PFSK-1 (cell line): ENCODE measurements at regions not wholly inside any gene's neighbourhood (a gene's known extent, or its start where the extent isn't known, plus 50 kb on each side); places are given as distances from the start of the nearest gene placed in this dataset.

ENCODE experiments used
- FOXP2 ChIP-seq: optimal IDR thresholded peaks from 2 replicates; pipeline ENCODE3; 2011; ENCODE audit warnings: borderline replicate concordance, control low read depth, inconsistent platforms; ENCODE audit not compliant: insufficient read depth; ENCODE audit errors: extremely low read length, extremely low read depth
- POLR2AphosphoS5 ChIP-seq: IDR thresholded peaks from 2 replicates; pipeline ENCODE4 v1.6.1; 2012; ENCODE audit warnings: low read depth, mild to moderate bottlenecking, control low read depth, low read length, moderate library complexity
- SIN3A ChIP-seq: IDR thresholded peaks from 2 replicates; pipeline ENCODE4 v1.6.1; 2012; ENCODE audit warnings: mild to moderate bottlenecking, low read length, moderate library complexity, borderline replicate concordance; ENCODE audit not compliant: insufficient read depth
- TAF1 ChIP-seq: IDR thresholded peaks from 2 replicates; pipeline ENCODE4 v1.6.1; 2012; ENCODE audit warnings: low read length, control low read depth, borderline replicate concordance; ENCODE audit not compliant: insufficient read depth
- TF ChIP-seq, protein P1 (sequence below), 2 experiments: IDR thresholded peaks; 2 replicates each; pipeline versions ENCODE4 v1.6.1 to v1.8.0; 2011 to 2012; ENCODE audit warnings: low read depth in 2 of 2, low read length in 2 of 2, control low read depth in 1 of 2, inconsistent platforms in 1 of 2, mild to moderate bottlenecking in 1 of 2, moderate library complexity in 1 of 2; ENCODE audit not compliant: insufficient read depth in 1 of 2

DNA sequence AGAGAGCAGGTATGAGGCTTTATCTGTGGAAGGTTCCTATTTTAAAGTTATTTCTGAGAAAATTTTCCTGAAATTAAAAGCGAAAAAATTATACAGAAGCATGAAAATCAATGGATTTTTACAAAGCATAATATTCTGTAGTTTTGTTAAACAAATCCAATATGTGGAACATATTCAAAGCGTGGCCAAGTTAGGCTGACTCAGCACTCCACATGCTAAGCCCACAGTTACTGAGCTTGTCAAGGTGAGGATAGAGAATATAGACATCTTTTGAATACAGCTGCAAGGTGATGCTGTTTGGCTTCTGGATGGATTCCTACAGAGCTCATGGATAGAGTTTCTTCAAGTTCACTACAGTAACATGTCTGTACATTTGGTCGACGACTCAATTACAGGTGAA lies 302.5 kb downstream of the C3orf38 start:
- TF ChIP-seq FOXP2: no peak
- no peak for TF ChIP-seq POLR2AphosphoS5
- TF ChIP-seq, protein P1, sequence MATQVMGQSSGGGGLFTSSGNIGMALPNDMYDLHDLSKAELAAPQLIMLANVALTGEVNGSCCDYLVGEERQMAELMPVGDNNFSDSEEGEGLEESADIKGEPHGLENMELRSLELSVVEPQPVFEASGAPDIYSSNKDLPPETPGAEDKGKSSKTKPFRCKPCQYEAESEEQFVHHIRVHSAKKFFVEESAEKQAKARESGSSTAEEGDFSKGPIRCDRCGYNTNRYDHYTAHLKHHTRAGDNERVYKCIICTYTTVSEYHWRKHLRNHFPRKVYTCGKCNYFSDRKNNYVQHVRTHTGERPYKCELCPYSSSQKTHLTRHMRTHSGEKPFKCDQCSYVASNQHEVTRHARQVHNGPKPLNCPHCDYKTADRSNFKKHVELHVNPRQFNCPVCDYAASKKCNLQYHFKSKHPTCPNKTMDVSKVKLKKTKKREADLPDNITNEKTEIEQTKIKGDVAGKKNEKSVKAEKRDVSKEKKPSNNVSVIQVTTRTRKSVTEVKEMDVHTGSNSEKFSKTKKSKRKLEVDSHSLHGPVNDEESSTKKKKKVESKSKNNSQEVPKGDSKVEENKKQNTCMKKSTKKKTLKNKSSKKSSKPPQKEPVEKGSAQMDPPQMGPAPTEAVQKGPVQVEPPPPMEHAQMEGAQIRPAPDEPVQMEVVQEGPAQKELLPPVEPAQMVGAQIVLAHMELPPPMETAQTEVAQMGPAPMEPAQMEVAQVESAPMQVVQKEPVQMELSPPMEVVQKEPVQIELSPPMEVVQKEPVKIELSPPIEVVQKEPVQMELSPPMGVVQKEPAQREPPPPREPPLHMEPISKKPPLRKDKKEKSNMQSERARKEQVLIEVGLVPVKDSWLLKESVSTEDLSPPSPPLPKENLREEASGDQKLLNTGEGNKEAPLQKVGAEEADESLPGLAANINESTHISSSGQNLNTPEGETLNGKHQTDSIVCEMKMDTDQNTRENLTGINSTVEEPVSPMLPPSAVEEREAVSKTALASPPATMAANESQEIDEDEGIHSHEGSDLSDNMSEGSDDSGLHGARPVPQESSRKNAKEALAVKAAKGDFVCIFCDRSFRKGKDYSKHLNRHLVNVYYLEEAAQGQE (IDR thresholded peaks at IDR 0.05; ENCODE audit: insufficient read depth in 1 of 2, low read depth in 2 of 2, low read length in 2 of 2): no peak
- TF ChIP-seq TAF1: no peak
- TF ChIP-seq SIN3A: no peak

DNA sequence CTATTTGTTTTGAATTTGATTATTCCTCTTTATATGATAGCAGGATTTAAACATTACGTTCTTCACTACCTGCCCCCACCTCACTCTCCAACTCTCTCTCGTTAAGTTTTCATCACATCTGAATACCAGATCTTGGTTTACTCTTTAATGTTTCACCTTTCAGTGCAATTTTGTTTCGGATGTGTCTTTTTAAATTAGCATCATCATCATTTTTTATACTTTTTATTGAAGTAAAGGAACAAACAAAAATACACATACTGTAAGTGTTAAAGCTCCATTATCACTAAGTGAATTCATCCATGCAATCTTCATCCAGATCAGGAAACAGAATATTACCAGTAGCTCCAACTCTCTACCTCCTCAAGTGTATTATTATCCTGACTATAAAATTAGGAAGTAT lies 310.6 kb downstream of the C3orf38 start:
- TF ChIP-seq, protein P1 (IDR thresholded peaks at IDR 0.05; ENCODE audit: insufficient read depth in 1 of 2, low read depth in 2 of 2, low read length in 2 of 2): no peak
- no peak for TF ChIP-seq POLR2AphosphoS5
- no peak for TF ChIP-seq SIN3A
- TF ChIP-seq FOXP2: no peak
- TF ChIP-seq TAF1: no peak

DNA sequence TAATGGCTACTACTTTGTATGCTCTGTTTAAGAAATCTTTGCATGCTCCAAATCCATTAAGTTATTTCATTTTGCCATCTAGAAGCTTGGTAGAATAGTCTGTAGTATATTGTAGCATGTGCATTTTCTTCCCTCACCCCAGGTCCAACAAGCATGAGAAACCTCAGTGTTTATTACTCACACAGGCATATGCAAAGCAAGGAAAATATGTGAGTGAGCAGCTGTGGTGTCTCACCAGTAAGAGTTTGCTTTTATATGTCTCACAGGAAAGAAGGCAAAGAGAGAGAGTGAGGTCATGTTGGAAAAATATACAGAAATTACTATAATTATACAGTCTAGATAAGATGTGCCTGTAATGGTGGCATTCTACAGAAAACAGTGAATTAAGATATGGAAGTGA lies 312.5 kb downstream of the C3orf38 start:
- TF ChIP-seq TAF1 (no peak), SIN3A (no peak)
- TF ChIP-seq, protein P1 (IDR thresholded peaks at IDR 0.05; ENCODE audit: insufficient read depth in 1 of 2, low read depth in 2 of 2, low read length in 2 of 2): no peak

DNA sequence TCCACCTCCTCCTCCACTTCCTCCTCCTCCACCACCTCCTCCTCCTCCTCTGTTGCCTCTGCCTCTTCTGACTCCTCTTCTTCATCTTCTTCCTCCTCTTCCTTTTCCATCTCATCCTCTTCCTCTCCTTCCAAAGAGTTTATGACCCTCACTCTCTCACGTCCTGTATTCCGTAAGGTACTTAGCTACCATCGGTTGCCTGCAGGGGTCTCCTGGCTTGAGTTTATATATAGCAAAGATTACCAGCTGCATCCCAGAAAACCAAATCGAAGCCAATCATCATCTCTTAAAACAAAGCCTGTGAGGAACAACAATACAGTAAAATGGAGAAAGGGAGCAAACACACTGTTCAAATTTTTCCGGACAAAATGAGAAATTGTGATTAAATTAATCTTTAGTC lies 317.4 kb downstream of the C3orf38 start:
- TF ChIP-seq FOXP2 (no peak), POLR2AphosphoS5 (no peak), TAF1 (no peak), SIN3A (no peak)
- TF ChIP-seq, protein P1 (IDR thresholded peaks at IDR 0.05; ENCODE audit: insufficient read depth in 1 of 2, low read depth in 2 of 2, low read length in 2 of 2): no peak

DNA sequence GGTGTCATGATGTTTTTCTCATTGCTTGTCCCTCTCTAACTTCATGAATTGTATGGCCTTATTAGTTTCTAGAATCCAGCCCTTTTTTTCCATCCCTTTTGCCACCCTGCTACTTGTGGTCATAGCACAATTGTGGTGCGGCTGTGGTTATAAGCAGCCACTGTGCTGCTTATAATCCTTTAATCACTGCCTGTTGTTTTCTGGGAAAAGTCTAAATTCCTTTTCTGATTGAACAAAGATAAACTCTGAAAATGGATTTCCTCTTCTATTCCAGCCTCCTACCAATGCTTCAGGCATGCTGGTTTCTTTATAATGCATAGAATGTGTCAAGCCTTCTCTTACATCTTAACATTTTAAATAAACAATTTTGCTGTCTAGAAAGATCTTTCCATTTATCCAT lies 319.5 kb downstream of the C3orf38 start:
- TF ChIP-seq POLR2AphosphoS5 (no peak), TAF1 (no peak), SIN3A (no peak), FOXP2 (no peak)
- TF ChIP-seq, protein P1 (IDR thresholded peaks at IDR 0.05; ENCODE audit: insufficient read depth in 1 of 2, low read depth in 2 of 2, low read length in 2 of 2): no peak
